H9 (cell line): ENCODE measurements at regions not wholly inside any gene's neighbourhood (a gene's known extent, or its start where the extent isn't known, plus 50 kb on each side); places are given as distances from the start of the nearest gene placed in this dataset.

Source experiments
- DNase-seq: peaks from one replicate; pipeline ENCODE4 v3.0.0-alpha.2; 2017
- H2AFZ ChIP-seq: one replicate; pipeline ENCODE4 v1.6.1; 2013; ENCODE audit warnings: mild to moderate bottlenecking, low read length, control low read depth, moderate library complexity
- H2AK5ac ChIP-seq: 2 replicates; pipeline ENCODE4 v1.6.1; 2013; ENCODE audit warnings: low read length, control low read depth, mixed read lengths; ENCODE audit not compliant: insufficient read length
- H2BK120ac ChIP-seq: one replicate; pipeline ENCODE4 v1.6.1; 2013; ENCODE audit warnings: low read depth, mild to moderate bottlenecking, low read length, control low read depth, inconsistent platforms; ENCODE audit not compliant: poor library complexity, severe bottlenecking
- H2BK12ac ChIP-seq: 2 replicates; pipeline ENCODE4 v1.6.1; 2013; ENCODE audit warnings: low read length, control low read depth, mixed read lengths, low read depth; ENCODE audit not compliant: insufficient read length
- H2BK15ac ChIP-seq: 2 replicates; pipeline ENCODE4 v1.6.1; 2013; ENCODE audit warnings: low read depth, low read length, control low read depth
- H2BK20ac ChIP-seq: one replicate; pipeline ENCODE4 v1.6.1; 2013; ENCODE audit warnings: low read depth, mild to moderate bottlenecking, low read length, control low read depth, inconsistent platforms; ENCODE audit not compliant: poor library complexity, severe bottlenecking
- H2BK5ac ChIP-seq: 2 replicates; pipeline ENCODE4 v1.6.1; 2013; ENCODE audit warnings: low read length, control low read depth, mixed read lengths; ENCODE audit not compliant: insufficient read length
- H3K14ac ChIP-seq: 2 replicates; pipeline ENCODE4 v1.6.1; 2013; ENCODE audit warnings: low read length, control low read depth; ENCODE audit not compliant: insufficient read depth
- H3K18ac ChIP-seq: 2 replicates; pipeline ENCODE4 v1.6.1; 2013; ENCODE audit warnings: low read depth, mild to moderate bottlenecking, mixed read lengths, low read length, control low read depth; ENCODE audit not compliant: insufficient read length
- H3K23ac ChIP-seq: 2 replicates; pipeline ENCODE4 v1.6.1; 2013; ENCODE audit warnings: low read length, control low read depth, mixed read lengths, low read depth; ENCODE audit not compliant: insufficient read length
- H3K23me2 ChIP-seq: 2 replicates; pipeline ENCODE4 v1.6.1; 2013; ENCODE audit warnings: low read depth, mild to moderate bottlenecking, mixed read lengths, low read length, control low read depth; ENCODE audit not compliant: insufficient read length, poor library complexity, severe bottlenecking
- H3K27ac ChIP-seq: 2 replicates; pipeline ENCODE4 v1.5.1; 2013; ENCODE audit warnings: low read length, control low read depth, mixed read lengths, low read depth; ENCODE audit not compliant: insufficient read length
- H3K27me3 ChIP-seq: 2 replicates; pipeline ENCODE4 v1.6.1; 2013; ENCODE audit warnings: low read length, control low read depth, inconsistent platforms; ENCODE audit not compliant: insufficient read depth
- H3K4ac ChIP-seq: 2 replicates; pipeline ENCODE4 v1.6.1; 2013; ENCODE audit warnings: low read depth, mild to moderate bottlenecking, control low read depth, inconsistent platforms, low read length, moderate library complexity
- H3K4me1 ChIP-seq: 2 replicates; pipeline ENCODE4 v1.6.1; 2013; ENCODE audit warnings: low read length, control low read depth, inconsistent platforms; ENCODE audit not compliant: insufficient read depth
- H3K4me2 ChIP-seq: 2 replicates; pipeline ENCODE4 v1.6.1; 2013; ENCODE audit warnings: low read length, control low read depth, mixed read lengths; ENCODE audit not compliant: insufficient read length, insufficient read depth
- H3K56ac ChIP-seq: 2 replicates; pipeline ENCODE4 v1.6.1; 2013; ENCODE audit warnings: low read depth, mild to moderate bottlenecking, mixed read lengths, low read length, control low read depth; ENCODE audit not compliant: insufficient read length
- H3K79me1 ChIP-seq: 2 replicates; pipeline ENCODE4 v1.6.1; 2013; ENCODE audit warnings: low read depth, mild to moderate bottlenecking, moderate library complexity, low read length, control low read depth, inconsistent platforms; ENCODE audit not compliant: insufficient read depth, poor library complexity, severe bottlenecking
- H3K79me2 ChIP-seq: 2 replicates; pipeline ENCODE4 v1.6.1; 2013; ENCODE audit warnings: low read length, control low read depth, inconsistent platforms; ENCODE audit not compliant: insufficient read depth
- H3K9ac ChIP-seq: 2 replicates; pipeline ENCODE4 v1.6.1; 2013; ENCODE audit warnings: low read length, control low read depth, mixed read lengths; ENCODE audit not compliant: insufficient read length; ENCODE audit errors: extremely low read depth
- H3K9me3 ChIP-seq: one replicate; pipeline ENCODE4 v1.6.1; 2013; ENCODE audit warnings: low read depth, low read length, inconsistent platforms; ENCODE audit not compliant: control insufficient read depth
- H3T11ph ChIP-seq: one replicate; pipeline ENCODE4 v1.6.1; 2013; ENCODE audit warnings: mild to moderate bottlenecking, low read length, control low read depth, inconsistent platforms
- H4K20me1 ChIP-seq: one replicate; pipeline ENCODE4 v1.6.1; 2013; ENCODE audit not compliant: control insufficient read depth, insufficient read length, insufficient read depth
- H4K5ac ChIP-seq: 2 replicates; pipeline ENCODE4 v1.6.1; 2013; ENCODE audit warnings: low read depth, mild to moderate bottlenecking, mixed read lengths, low read length, control low read depth; ENCODE audit not compliant: insufficient read length
- H4K8ac ChIP-seq: replicated peaks from 2 replicates; pipeline ENCODE4 v1.6.1; 2013; ENCODE audit warnings: low read length, control low read depth, mixed read lengths, low read depth; ENCODE audit not compliant: insufficient read length
- H4K91ac ChIP-seq: 2 replicates; pipeline ENCODE4 v1.6.1; 2013; ENCODE audit warnings: low read depth, mild to moderate bottlenecking, moderate library complexity, mixed read lengths, low read length, control low read depth; ENCODE audit not compliant: insufficient read length
- H3K27ac Mint-ChIP-seq, 3 experiments: 2 replicates in 2 of 3; 3 replicates in 1 of 3; pipeline ENCODE4 v1.8.0; 2020 to 2021; ENCODE audit warnings: mixed read lengths in 3 of 3, mild to moderate bottlenecking in 1 of 3, moderate library complexity in 1 of 3
- H3K27me3 Mint-ChIP-seq: 2 replicates; pipeline ENCODE4 v1.8.0; 2021; ENCODE audit warnings: low read depth, mild to moderate bottlenecking, moderate library complexity, mixed read lengths
- H3K36me3 Mint-ChIP-seq, 3 experiments: 2 replicates in 2 of 3; 3 replicates in 1 of 3; pipeline ENCODE4 v1.8.0; 2020 to 2021; ENCODE audit warnings: low read depth in 3 of 3, mixed read lengths in 3 of 3; ENCODE audit not compliant: insufficient read depth in 1 of 3
- H3K4me1 Mint-ChIP-seq, 2 experiments: 2 replicates each; pipeline ENCODE4 v1.8.0; 2020; ENCODE audit warnings: mixed read lengths in 2 of 2
- H3K4me3 Mint-ChIP-seq, 2 experiments: 2 replicates in 1 of 2; 3 replicates in 1 of 2; pipeline ENCODE4 v1.8.0; 2020 to 2021; ENCODE audit warnings: mild to moderate bottlenecking in 2 of 2, mixed read lengths in 2 of 2, moderate library complexity in 1 of 2
- H3K9me3 Mint-ChIP-seq, 2 experiments: 2 replicates in 1 of 2; 3 replicates in 1 of 2; pipeline ENCODE4 v1.8.0; 2020; ENCODE audit warnings: mild to moderate bottlenecking in 2 of 2, mixed read lengths in 2 of 2, moderate library complexity in 1 of 2
- CTCF ChIP-seq: fragments of 200-600 bp; sonication (generic); conservative IDR thresholded peaks from 3 replicates; pipeline ENCODE4 v1.8.0; 2021; ENCODE audit warnings: antibody characterized with exemption, mild to moderate bottlenecking
- WGBS: extraction: QIAGEN DNeasy Blood & Tissue Kit; methylation state at CpG from one replicate; pipeline ENCODE4 v1.1.7; 2013; ENCODE audit warnings: missing lambda C conversion rate, low lambda C conversion rate, mixed read lengths; ENCODE audit not compliant: insufficient read length; ENCODE audit errors: extremely low coverage; 5-methylcytosine and 5-hydroxymethylcytosine counted together

- H3K27me3 Mint-ChIP-seq, result no peaks in the 10 kb centered on the region
- H3K27ac Mint-ChIP-seq, result no peak overlapping the region
- no peaks in the 10 kb centered on the region for H3K4me1 Mint-ChIP-seq
- Histone ChIP-seq H3K79me2 (no peaks in the 10 kb centered on the region), H2BK5ac (no peak overlapping the region), H4K91ac (no peak overlapping the region), H2BK12ac (no peak overlapping the region), H3T11ph (no peak overlapping the region), H3K4me2 (no peak overlapping the region), H3K23me2 (no peaks in the 10 kb centered on the region), H2AK5ac (no peak overlapping the region), H4K20me1 (no peaks in the 10 kb centered on the region), H2BK20ac (no peak overlapping the region), H2BK120ac (no peak overlapping the region), H3K23ac (no peak overlapping the region), H3K9me3 (no peaks in the 10 kb centered on the region), H3K79me1 (no peaks in the 10 kb centered on the region), H3K9ac (no peak overlapping the region), H2AFZ (no peak overlapping the region), H3K56ac (no peak overlapping the region), H3K4me1 (no peaks in the 10 kb centered on the region), H2BK15ac (no peak overlapping the region), H4K8ac (no peak overlapping the region), H4K5ac (no peak overlapping the region), H3K4ac (no peak overlapping the region), H3K27ac (no peak overlapping the region), H3K27me3 (no peaks in the 10 kb centered on the region), H3K14ac (no peak overlapping the region), H3K18ac (no peak overlapping the region)
- DNase-seq, result no peak
- H3K9me3 Mint-ChIP-seq, result peaks cover 0 to under 1% of the 10 kb centered on the region in 2 experiments; a peak in 1 of 5 replicates
- no peak for TF ChIP-seq CTCF
- H3K36me3 Mint-ChIP-seq, result no peaks in the 10 kb centered on the region
- no CpG with 5 or more reads among the region's 2 CpGs for WGBS
- H3K4me3 Mint-ChIP-seq, result no peak overlapping the region
Measured at GRCh38 chr5:163623986-163624385, 118.6 kb downstream of the MAT2B start.
